ENCODE measurements at regions not wholly inside any gene's neighbourhood (a gene's known extent, or its start where the extent isn't known, plus 50 kb on each side); places are given as distances from the start of the nearest gene placed in this dataset.

GRCh38 chr10:52908478-52908877, 135.9 kb upstream of the MBL2 start:
- no peak for TF ChIP-seq EZH2 (IDR thresholded peaks at IDR 0.05; ENCODE audit: low read length)
- no peak for TF ChIP-seq CTCF (optimal IDR thresholded peaks at IDR 0.05 in 1 of 3, IDR thresholded peaks at IDR 0.05 in 1 of 3, conservative IDR thresholded peaks at IDR 0.05 in 1 of 3; ENCODE audit: extremely low read depth in 1 of 3, insufficient read depth in 2 of 3, low read length in 3 of 3)
